OCI-LY1 (cell line): ENCODE measurements at regions not wholly inside any gene's neighbourhood (a gene's known extent, or its start where the extent isn't known, plus 50 kb on each side); places are given as distances from the start of the nearest gene placed in this dataset.

Source experiments
- EZH2 ChIP-seq: fragments of 200-600 bp; sonication (generic), shearing (Covaris generic); IDR thresholded peaks from 2 replicates; pipeline ENCODE4 v1.8.0; 2017; ENCODE audit warnings: borderline replicate concordance, mixed run types, mild to moderate bottlenecking, antibody characterized with exemption, low read length, moderate library complexity, mixed read lengths
- TF ChIP-seq, protein P1 (sequence below): fragments of 200-600 bp; sonication (generic), shearing (Covaris generic); IDR thresholded peaks from 2 replicates; pipeline ENCODE4 v1.5.1; 2017; ENCODE audit warnings: mild to moderate bottlenecking, antibody characterized with exemption, low read length, moderate library complexity, mixed read lengths

DNA sequence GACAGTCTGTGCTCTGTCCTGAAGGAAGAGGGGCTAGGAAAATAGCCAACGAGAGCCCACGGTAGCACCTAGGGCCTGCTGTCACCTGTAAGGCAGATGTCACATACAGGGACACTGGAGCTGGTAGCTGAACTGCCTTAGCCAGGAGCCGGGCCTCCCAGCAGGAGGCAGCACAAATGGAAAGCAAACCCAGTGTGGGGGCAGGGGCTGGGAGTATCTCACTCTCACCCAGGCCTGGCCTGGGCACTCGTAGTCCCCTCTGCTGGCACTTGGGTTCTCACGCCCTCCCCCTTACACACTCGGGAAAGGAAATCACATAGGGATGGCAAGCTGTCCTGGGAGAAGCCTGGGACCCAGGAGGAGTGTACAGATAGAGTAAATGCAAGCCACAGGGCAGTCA lies 173.1 kb upstream of the CHRNA7 start:
- TF ChIP-seq, protein P1, sequence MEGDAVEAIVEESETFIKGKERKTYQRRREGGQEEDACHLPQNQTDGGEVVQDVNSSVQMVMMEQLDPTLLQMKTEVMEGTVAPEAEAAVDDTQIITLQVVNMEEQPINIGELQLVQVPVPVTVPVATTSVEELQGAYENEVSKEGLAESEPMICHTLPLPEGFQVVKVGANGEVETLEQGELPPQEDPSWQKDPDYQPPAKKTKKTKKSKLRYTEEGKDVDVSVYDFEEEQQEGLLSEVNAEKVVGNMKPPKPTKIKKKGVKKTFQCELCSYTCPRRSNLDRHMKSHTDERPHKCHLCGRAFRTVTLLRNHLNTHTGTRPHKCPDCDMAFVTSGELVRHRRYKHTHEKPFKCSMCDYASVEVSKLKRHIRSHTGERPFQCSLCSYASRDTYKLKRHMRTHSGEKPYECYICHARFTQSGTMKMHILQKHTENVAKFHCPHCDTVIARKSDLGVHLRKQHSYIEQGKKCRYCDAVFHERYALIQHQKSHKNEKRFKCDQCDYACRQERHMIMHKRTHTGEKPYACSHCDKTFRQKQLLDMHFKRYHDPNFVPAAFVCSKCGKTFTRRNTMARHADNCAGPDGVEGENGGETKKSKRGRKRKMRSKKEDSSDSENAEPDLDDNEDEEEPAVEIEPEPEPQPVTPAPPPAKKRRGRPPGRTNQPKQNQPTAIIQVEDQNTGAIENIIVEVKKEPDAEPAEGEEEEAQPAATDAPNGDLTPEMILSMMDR = no peak
- no peak for TF ChIP-seq EZH2
